DMS79 treated with DMSO at 0.1 percent for 48 hours (cell line): ENCODE measurements at regions not wholly inside any gene's neighbourhood (a gene's known extent, or its start where the extent isn't known, plus 50 kb on each side); places are given as distances from the start of the nearest gene placed in this dataset.
"Not testable (repeated sequence)": the region's sequence is repeated elsewhere in the genome, so short reads cannot be mapped to it uniquely, and the experiment has no call there.

Experiments
- DNase-seq: peaks from one replicate; lab custom pipeline; 2025; lab: John Stamatoyannopoulos, UW

DNA sequence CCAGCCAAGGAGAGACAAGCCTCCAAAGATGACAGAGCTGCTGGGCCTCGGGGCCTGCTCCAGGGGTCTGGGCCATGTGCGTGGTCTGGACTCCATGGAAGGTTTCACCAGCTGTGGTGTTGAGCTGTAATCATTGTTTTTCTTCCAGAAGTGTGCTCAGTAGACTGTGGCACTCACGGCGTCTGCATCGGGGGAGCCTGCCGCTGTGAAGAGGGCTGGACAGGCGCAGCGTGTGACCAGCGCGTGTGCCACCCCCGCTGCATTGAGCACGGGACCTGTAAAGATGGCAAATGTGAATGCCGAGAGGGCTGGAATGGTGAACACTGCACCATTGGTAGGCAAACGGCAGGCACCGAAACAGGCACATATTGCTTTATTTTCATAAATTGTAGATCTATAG, 164.8 kb upstream of the WWC1 start:
- DNase-seq: no peak

DNA sequence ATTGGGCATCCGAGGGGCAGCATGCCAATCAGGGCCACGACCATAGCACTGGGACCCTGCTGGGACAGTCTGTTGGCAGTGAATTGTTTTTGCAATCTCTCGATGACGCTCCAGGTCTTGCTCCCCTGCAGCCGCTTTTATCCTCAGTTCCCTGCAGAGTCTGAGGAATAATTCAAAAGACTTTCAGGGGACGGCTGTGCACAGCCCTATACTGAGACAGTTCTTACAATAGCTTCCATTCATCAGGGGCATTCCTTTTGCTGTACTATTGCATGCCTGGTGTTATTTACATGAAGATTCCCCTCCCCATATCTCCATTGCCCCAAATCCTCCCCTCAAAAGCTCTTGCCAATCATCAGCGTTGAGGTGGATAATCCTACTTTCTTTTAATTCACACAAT, 163.3 kb upstream of the WWC1 start:
- no peak for DNase-seq

DNA sequence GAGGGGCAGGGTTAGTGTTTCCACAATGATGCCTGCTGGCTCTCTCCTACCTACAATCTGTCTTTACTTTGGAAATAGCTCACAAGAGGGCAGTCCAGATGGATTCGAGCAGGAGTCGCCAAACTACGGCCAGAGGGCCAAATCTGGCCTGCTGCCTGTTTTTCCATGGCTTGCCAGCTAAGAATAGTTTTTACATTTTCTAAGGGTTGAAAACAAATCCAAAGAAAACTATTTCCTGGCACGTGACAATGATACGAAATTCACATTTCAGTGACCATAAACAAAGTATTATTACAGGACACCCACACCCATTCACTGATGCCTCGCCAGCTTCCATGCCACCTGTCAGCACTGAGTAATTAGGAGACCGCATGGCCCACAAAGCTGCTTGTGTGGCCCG, 162.9 kb upstream of the WWC1 start:
- no peak for DNase-seq

DNA sequence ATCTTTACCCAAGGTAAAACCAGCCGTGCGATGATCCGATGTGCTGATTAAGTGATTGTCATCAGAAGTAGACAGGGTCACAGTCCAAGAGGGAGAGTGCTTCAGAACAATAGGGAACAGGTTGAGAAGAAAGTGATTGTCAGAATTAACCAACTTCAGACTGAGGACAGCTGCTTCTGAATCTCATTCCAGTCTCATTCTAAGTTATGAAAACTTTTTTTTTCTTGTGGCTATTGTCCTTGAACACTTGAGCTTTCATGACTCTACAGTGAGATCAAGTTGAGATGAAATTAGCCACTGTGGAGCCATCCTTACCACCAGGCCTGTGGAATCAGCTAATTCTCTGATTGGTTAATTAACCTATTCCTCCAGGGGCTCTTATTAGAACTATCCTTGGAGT, 159.9 kb upstream of the WWC1 start:
- DNase-seq: no peak

DNA sequence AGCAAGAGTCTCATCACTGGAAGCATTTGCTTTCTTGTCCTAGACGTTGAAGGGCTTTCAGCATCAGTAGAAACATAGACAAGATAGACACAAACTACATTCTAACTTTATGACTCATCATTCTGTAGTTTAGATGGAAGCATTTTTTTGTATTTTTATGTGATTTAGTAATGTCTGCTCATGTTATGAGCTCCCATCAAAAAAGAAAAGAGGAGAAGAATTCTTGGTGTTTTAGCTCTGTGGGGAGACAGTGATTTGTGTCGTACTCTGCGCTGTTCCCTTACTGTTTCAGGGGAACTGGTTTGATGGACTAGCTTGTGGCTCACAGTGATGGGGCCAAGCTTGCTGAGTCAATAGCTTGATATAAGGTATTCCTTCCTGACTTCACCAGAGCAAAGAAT, 159.2 kb upstream of the WWC1 start:
- DNase-seq: no peak

DNA sequence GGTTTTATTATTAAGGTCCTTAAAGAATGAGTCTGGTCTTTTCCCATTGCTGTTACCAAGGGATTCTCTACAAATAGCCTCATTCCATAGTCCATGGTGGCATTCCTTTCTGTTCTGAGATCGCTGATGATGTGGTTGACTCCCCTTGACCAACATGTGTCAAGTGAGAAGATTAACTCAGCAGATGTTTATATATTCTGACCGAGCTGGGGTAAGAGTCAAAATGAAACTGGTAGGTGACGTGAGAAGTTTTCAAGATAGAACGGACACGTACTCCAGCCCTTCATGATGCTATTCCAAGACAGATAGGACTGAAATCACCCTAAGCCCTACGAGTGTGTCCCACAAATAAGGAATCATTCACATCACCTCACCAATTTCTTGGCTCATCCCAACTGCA, 155.5 kb upstream of the WWC1 start:
- DNase-seq: no peak

DNA sequence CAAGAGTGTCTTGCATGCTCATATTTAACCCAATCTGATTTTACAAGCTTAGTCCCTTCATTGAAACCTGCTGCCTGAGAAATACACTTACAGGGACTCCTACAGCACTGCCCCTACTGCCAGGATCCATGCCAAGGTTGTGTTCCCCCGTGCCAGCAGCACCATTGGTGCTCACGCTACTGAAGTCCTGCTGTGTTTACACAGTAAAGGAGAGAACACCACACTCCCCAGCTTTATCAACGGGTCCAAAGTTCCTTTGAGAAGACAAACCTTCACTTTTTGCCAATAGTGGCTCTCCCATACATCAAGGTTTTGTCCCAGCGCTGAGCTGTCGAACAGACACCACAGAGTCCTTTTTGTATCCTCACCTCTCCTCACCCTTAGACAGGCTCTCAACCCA, 155.1 kb upstream of the WWC1 start:
- DNase-seq: no peak

DNA sequence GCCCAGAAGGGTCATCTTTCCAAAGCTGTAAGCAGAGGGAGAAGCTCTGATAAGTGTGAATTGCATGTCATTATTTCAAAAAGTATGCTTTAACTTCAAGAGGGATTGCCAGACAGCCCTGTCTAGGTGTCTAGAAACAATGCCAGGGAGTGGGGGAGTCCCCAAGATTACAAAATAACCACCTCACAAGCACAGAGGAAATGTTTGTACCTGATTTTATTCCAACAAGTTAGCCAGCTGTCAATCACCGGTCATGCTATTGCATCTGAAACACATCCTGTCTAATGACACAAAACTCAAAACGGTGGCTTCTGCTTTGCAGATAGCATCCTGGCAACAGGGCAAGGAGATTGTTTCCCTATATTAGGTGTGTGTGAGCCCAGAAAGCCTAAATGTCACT, 154.2 kb upstream of the WWC1 start:
- DNase-seq: no peak

DNA sequence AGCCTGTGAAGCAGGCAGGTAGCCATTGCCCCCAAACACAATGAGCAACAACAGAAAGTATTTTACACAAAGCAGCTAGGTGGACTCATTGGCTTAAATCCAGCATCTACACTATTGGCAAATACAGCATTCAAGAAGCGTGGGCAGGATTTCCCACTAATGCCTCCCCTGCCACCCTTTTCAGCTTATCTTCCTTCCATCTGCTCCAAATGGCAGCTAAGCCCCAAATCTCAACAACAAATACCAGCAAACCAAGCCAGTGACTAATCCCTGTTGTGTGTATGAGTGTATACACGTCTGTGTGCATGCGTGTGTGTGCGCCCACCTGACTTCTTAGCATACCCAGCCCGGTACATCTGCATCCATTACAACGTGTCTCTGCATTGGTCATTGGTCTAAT, 151.2 kb upstream of the WWC1 start:
- DNase-seq: no peak

DNA sequence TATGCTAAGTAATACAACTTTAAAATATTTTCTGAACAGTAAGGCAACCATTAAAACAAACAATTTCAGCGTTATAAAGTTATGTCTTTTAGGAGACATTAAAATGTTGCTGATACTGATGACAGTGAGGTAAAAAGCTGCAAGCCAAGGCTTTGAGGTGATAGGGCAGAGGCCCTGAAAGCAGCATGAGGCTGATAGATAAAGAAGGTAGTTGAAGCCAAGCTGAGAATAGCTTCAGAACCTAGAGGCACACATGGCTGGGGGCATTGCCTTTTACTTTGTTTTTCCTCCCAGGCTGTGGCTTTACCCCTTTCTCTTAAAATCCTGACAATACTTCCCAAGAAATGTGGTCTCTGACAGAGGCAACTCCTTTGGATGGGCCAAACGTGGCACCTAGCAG, 149.0 kb upstream of the WWC1 start:
- no peak for DNase-seq

DNA sequence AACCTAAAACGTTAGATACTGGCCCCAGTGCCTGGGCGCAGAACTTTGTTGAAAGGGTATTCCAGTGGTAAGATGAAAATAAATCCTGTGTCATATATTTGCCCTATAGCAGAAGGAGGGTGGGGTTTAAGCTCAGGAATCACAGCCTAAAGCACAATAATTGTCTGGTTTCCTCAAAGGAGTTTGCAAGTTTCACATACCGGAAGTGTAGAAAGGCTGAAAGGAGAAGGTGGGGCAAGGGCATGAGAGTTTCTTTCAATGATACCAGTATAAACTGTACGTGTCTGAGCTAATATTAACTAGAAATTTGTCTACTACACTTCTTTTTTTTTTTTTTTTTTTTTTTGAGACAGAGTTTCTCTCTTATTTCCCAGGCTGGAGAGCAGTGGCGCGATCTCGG, 147.9 kb upstream of the WWC1 start:
- DNase-seq: not testable (repeated sequence)

DNA sequence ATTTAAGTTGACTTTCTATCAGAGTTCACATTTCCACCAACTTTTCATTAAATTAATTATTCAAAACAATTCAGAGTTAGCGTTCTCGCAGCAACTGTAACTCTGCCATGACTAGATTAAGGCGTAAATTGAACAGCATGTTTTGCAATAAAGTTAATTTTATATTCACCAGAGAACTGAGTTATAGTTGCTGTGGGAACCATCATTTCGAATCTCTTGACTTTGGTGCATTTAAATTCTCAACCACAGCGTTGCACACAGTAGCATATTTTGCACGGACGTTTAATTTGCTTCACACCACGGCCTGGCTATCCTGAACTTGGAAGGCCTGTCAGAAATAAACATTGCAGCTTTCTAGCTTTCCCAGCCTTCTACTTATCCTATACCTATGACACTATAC, 144.3 kb upstream of the WWC1 start:
- DNase-seq: no peak

DNA sequence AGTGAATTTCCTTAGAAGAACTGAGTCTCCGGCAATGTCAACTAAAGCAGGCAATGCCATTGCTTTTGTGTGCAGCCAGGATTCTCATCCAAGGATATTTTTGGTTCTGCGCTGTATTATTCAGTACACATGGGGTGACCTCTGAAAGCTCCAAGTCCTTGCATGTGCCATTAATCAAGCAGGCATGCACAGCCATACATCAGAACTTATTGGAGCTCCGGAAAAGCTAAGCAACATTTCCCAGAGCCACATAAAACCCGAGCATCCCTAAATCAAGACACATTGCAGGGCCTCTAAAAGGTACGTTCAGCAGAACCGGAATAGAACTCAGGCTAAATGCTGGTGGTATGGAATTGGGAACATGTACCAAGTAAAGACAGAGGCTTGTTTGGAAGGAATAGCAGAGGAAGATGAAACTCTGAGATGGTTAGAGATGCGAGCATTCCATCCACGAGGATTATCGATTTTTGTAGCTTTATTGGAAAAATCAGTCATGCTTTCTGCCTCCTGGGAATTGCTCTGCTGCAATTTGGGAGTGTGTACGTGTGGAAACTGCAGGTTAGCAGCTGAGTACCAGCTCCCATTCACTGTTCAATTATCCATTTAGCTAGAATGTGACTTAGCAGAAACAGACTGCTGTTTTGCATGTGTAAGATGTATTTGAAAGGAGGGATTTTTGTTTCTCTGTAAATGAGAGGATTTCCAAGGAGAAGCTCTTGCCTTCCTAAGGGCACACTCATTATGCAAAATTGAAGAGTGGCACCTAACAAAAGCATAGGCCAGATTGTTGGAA, 143.7 kb upstream of the WWC1 start:
- no peak for DNase-seq

DNA sequence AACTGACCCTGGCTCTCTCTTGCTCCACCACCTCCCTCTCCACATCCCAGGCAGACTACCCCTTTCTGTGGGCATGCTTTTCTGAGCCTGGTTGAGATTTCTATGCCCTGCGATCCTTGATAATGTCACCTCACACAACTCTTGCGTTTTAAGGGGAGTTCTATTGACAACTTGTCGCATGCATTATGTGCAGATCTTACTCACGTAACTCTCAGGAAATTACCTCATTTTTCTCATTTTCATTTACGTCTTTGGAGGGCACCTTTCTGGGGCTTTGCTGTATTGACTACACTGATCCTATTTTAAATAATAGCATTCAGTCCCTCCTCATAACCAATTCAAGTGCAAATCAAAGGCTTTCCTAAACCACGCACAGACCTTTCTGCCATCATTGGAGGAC, 140.4 kb upstream of the WWC1 start:
- no peak for DNase-seq

DNA sequence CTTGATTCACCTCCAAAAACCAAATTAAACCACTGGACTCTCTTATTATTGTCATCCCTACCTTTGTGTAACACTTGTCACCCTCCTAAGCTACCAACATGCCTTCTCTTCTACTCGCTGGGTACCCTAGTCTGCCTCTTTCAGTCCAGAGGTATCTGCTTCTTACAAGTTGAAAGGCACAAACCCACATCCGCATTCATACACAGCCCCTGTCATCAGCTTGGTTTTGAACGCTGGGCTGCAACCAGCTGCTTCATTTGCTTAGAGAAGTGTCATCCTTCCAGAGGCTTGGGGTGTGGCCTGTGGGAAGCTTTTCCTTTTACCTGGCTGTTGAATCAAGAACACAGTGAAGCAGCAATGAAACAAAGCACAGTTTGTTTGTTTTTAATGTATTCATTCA, 138.8 kb upstream of the WWC1 start:
- no peak for DNase-seq

DNA sequence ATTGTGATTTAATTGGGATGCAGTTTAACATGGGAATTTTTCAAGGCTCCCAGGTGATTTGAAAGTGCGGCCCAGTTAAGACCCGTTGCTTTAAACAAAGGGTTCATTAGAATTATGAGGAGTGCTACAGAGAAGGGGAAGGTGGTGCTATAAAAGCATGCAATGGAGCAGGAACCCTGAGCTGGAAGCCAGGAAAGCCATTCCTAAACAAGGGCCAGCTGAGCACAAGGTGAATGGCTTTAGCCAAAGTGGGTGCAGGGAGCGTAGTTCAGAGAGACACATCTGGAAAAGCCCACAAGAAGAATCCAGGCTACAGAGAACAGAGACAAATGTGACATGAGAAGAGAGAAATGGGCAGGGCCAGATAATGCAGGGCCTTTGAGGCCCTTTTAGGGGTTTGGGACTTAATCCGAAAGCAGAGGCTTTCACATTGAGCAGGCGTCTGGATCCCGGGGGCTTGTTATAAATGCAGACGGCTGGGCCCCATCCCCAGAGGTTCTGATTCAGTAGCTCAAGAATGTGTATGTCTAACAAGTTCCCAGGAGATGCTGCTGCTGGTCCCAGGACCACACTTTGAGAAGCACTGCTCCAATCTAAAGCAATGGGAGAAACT, 138.1 kb upstream of the WWC1 start:
- no peak for DNase-seq

DNA sequence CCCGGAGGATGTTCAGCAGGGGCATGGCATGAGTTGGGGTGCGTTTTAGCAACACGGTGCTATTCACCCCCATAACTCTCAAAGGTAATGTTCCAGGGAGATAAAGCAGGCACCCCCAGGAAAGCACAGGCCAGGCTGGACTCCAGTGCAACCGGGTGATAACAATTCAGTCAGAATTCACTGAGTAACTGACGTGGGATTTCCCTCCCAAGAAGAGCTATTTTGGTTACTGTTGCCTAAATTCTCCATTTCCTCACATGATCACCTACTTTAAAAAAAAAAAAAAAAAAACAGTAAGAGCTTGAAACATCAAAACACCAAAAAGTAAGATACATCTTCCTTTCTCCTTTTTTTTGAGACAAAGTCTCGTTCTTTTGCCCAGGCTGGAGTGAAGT, 137.6 kb upstream of the WWC1 start:
- DNase-seq: no peak

DNA sequence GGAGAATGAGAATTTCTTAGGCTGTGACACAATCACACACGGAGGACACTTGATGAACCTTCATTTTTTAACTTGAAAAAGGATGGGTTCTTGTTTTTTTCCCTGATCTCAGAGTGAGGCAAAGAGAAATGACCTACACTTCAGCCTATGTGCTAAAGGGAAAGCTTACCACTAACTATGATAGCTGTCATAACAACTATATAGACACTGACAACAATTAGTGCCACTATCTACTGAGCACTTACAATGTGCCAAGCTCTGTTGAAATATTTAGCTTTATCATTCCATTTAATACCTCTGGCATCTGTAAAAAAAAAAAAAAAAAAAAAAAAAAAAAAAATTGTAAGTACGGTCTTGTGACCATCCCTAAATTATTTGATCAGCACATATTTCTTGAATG, 135.9 kb upstream of the WWC1 start:
- no peak for DNase-seq

DNA sequence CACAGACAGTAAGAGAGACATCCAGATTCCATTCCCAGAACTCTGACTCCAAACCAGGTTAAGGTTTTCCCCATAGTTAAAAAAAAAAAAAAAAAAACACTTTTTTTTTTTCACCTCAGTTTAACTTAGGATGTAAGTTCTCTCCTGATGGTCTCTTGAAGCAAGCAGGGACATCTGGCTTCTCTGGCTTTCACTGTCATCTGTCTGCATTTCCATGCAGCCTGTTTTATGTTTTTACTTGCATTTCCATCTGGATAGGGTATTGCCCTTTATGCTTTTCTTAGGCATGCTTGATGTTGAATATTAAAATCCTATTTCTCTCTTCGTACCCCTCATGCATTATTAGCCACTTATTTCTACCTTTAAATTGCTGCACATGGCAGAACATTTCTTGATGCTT, 135.3 kb upstream of the WWC1 start:
- no peak for DNase-seq

DNA sequence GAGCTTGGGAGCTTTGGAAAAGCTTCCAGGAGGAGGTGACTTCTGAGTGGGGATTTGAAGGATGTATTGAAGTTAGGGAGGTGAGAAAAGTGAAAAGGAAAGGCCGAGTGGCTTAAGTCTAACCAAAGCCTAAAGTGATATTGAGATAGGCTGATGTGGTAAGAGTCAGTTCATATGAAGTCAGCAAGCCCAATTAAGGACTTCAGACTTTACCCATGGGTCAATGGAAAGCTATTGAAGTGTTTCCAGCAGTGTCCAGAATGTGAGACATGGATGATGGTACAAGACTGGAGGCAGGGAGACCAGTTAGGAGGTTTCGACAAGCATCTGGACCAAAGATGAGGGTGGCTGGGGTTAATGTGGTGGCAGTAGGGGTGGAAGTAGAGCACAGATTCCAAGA, 134.3 kb upstream of the WWC1 start:
- no peak for DNase-seq

DNA sequence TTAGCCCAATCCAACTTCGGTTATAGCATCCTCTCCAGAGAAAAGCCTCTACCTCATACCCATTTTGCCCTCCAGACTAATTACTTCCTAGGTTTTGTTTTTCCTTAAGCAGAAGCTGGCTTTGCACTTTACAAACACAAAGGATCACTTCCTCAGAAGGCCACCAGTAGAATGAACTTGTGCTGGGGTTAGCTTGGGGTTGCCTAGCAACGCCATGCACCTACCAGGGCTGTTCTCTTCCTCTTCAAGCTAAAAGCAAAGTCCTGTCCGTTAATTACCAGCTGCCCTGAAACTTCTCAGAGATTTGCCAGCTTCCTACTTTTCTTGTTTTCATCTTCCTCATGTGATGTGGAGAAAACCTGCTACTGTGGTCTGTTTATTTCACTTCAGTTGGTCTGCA, 132.0 kb upstream of the WWC1 start:
- no peak for DNase-seq

DNA sequence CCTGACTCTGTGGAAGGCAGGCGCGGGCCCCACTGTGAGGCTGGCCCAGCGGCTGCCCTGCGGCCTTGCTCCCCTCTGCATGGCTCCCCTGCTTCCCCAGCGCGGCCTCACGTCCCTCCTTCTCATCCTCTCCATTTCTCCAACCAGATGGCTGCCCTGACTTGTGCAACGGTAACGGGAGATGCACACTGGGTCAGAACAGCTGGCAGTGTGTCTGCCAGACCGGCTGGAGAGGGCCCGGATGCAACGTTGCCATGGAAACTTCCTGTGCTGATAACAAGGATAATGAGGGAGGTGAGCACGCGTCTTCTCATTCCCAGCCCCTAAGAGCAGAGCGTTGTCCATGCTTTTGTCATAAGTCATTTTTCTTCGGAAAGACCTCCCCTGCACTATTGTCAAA, 129.0 kb upstream of the WWC1 start:
- DNase-seq: no peak

DNA sequence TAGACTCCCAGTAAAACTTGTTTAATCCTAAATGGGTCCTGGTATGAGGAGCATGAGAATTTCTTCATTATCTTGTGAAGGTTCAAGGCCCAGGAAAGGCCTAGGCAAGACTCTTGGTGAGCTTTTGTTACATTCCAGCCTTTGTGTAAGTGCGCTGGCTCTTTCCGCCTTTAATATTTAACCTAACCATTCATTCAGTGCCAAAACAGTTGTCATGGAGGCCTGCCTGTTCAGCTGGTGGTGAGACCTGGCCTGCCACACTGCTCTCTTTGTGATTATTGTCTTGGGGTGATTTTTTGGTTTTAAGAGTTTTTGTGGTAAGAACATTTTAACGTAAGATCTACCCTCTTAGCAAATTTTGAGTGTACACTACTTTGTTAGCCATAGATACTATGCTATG, 127.5 kb upstream of the WWC1 start:
- DNase-seq: no peak

DNA sequence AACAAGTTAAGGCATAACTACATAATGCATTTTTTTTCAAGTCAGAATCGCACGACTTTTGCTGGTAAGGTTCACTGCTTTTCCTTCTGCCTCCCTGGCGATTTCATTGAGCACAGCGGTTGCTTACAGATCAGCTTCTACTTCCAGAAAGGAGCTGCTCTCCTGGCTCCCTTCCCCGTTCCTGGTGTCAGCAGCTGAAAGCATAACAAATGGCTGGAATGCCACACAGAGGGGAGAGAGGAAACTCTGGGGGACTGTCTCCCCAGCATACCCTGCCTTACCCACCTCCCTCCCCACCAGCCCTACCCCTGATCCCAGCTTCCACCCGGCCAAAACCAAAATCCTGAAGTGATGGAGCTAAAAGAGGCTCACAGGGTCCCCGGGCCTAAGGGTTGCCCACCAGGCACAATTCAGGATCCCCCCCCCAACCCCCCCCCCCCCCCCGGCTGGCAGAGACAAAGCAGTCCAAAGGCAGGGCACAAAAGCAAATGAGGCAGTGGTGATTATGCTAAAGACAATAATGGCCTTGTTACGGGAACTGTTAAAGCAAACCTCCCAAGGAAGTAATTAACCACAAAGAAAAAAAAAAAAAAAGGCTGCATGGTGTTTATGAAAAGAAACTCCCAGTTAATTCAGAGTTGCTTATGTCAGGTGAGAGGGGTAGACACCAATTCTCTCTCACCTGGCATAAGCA, 126.1 kb upstream of the WWC1 start:
- no peak for DNase-seq
